ENCODE measurements at regions not wholly inside any gene's neighbourhood (a gene's known extent, or its start where the extent isn't known, plus 50 kb on each side); places are given as distances from the start of the nearest gene placed in this dataset.
"Not testable (repeated sequence)": the region's sequence is repeated elsewhere in the genome, so short reads cannot be mapped to it uniquely, and the experiment has no call there.

DNA sequence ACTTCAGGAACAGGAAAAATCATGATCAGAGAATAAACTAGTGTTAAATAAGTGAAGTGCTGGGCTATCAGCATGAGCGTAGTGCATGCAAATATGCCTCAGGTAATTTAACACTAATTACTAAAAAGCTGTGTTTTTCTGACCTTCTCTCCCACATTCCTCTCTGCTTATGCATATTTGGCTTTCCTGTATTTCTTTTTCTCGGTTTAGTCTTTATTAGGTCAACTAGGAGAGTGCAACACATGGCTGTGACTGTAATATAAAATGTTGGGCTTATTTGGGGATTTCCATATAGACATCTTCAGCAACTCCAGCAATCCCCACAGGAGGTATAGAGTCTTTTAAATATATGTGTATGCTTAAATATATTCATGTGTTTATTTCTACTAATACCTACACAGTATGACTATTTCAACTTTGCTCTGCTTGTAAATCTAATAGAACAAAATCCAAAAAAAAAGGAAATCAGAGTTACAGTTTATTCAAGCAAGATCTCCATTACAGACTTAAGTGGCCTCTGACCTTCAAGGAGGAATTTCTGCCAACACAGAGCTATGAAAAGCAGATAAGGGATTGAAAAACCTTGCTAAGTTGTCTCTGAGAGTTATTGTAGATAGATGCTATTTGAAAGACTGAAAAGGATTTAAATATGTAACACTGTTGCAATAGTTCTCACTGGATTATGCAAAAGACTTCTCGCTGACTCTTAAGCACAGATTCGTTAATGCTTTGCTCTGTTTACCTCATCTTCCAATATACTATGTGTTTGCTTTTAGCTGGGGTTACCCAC, 359.5 kb upstream of the RGPD4 start:
- in situ Hi-C loops (cut with HindIII; ENCODE audit: low sequenced_read_pairs): no loop called here
- no peak for DNase-seq (ENCODE audit: low spot score)

DNA sequence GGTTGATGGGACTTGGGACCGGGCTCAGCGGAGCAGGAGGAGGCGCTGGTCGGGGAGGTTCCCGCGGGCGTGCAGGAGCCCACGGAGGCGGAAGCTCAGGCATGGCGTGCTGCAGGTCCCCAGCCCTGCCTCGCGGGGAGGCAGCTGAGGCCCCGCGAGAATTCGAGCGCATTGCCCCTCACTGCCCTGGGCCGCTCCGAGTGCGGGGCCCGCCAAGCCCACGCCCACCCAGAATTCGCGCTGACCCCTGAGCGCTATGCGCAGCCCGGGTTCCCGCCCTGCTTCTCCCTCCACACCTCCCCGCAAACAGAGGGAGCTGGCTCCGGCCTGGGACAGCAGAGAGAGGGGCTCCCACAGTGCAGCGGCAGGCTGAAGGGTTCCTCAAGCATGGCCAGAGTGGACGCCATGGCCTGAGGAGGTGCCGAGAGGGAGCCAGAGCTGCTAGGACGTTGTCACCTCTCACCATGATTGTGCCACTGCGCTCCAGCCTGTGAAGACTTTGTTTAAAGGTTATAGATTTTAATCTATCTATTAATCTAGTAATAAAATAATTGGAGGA, 357.2 kb upstream of the RGPD4 start:
- DNase-seq (ENCODE audit: low spot score): no peak
- in situ Hi-C loops (cut with HindIII; ENCODE audit: low sequenced_read_pairs): no loop called here

DNA sequence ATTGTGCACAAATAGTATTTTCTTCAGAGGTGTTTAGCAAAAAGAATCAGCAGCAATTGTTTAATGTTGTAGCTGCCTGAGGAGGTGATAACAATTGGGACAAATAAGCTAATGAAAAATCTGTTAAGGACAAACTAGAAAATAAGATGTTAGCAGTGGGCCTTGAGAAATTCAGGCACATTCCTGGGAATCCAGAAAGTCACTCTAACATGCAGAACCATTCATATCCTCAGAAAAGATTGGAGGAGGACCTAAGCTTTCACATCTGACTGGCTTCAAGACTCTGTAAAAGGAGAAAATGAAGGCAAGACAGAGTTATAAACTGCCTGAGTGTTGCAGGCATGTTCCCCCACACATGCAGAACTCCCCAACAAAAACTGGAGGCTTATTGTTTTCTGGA, 353.5 kb upstream of the RGPD4 start:
- in situ Hi-C loops (cut with HindIII; ENCODE audit: low sequenced_read_pairs): no loop called here
- no peak for DNase-seq (ENCODE audit: low spot score)

DNA sequence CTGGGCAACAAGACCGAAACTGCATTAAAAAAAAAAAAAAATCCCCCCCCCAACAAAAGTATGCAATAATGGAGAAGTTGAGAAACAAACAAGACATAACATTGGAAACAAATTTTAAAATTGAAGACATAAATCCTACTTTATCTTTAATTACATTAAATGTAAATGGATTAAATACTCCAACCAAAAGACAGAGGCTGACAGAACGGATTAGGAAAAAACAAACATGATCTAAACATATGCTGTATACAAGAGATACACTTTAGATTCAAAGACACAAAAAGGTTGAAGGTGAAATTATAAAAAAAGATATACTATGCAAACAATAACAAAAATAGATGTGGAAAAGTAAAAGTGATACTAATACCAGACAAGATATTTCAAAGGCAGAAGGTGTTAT, 350.8 kb upstream of the RGPD4 start:
- in situ Hi-C loops (cut with HindIII; ENCODE audit: low sequenced_read_pairs): no loop called here
- DNase-seq (ENCODE audit: low spot score): no peak

DNA sequence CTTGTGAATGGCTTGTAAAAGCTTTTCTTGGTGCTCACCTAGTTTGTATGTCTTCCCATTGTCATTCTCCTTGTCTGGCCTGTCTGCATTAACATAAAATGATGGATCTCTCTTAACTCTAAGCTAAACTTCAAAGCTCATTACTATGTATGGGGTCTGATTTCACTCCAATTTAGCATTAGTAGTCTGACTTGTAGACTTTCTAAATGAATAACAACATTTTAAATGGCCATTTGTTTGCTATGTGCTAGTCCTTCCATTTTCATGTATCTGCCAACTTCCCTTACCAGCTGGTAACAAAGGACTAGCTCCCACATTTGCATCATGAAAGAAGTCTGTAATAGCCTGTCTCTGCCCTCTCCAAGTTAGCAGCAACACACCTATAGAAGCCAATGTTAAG, 324.2 kb upstream of the RGPD4 start:
- in situ Hi-C loops (cut with HindIII; ENCODE audit: low sequenced_read_pairs): no loop called here
- no peak for DNase-seq (ENCODE audit: low spot score)

DNA sequence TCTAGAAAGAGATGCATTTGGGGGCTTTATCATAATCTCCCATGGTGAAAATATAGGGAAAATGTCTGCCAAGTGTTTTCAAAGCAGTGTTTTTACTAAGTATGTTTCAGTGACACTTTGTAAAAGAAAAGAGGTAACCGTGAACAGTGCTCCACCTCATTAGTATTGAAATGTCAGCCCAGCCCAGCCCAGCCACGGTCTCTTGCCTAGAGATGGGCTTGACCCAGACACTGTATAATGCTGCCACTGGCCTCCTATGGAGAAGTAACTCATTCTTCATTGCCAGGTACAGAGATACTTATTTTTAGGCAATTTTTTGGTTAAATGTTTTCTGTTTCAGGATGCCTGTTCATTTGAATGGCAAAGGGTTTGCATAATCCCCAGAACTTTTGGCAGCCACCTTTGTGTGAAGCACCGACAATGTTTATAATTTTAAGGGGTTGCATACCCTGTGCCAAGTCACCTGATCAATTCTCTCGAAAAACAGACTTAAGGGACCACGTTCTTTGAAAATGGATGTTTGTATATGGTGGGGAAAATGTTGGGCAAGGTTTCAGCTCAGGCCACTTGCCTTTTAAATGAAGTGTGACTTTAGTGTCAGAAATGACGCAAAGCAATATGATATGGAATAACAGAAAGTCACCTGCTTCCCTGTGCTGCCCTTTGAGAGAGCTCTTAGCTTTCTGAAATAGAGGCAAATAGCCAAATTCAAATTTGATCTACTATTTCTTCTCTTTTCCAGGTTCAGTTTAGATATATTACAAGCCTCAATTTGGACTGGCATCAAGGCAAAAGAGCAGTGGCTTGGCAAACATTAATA, 314.5 kb upstream of the RGPD4 start:
- DNase-seq (ENCODE audit: low spot score): no peak
- in situ Hi-C loops (cut with HindIII; ENCODE audit: low sequenced_read_pairs): no loop called here

DNA sequence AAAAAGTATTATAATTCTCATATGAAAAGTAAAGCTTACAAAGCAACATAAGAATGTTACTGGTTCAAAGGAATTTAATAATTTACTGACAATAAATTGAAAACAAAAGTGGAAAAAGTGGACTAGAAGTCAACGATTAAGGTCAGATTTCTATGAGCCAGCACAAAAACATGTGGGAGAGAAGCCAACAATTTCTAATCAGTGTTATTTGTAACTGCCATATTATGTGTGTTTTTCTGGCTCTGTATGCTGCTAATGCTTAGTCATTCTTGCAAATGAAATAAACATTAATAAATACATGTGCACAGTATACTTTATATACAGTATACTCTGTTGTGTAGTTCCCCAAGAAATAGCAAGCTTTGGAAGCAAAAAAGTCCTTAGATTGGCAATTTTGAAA, 301.3 kb upstream of the RGPD4 start:
- in situ Hi-C loops (cut with HindIII; ENCODE audit: low sequenced_read_pairs): no loop called here
- DNase-seq (ENCODE audit: low spot score): no peak

DNA sequence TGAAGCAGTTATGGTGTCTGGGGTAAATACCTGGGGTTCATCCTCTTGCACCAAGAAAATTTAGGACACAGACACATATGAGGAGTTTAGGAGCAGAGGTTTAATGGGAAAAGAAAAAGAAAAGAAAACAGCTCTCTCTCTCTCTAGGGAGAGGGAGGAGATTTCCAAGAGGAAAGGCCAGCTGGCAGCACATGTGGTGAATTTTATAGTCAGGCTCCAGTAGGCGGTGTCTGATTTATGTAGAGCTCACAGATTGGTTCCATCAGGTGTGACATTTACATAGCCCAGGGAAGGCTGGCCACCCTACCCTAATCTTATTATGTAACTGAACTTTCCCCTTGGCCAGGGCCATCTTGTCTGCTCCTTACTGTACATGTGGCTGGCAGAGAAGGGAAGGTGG, 297.5 kb upstream of the RGPD4 start:
- in situ Hi-C loops (cut with HindIII; ENCODE audit: low sequenced_read_pairs): no loop called here

DNA sequence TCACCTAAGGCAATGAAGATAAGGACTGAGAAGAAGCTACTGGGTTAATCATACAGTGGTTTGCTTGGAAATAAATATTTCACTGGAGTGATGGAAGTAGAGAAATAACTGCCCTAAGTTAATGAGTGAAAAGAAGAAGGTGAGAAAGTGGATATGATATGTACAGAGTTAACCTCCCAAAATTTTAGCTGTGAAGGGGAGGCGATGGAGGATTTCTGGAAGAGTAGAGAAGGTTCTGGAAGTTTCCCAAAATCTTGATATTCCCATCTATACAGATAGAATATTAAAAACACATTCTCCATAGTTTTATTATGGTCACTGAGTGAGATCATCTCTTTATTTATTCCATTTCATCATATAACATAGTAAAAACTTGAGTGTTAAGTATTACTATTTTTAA, 296.6 kb upstream of the RGPD4 start:
- in situ Hi-C loops (cut with HindIII; ENCODE audit: low sequenced_read_pairs): no loop called here
- no peak for DNase-seq (ENCODE audit: low spot score)

More for the DNA sequence above, 297.5 kb upstream of the RGPD4 start:
- no peak for DNase-seq (ENCODE audit: low spot score)

DNA sequence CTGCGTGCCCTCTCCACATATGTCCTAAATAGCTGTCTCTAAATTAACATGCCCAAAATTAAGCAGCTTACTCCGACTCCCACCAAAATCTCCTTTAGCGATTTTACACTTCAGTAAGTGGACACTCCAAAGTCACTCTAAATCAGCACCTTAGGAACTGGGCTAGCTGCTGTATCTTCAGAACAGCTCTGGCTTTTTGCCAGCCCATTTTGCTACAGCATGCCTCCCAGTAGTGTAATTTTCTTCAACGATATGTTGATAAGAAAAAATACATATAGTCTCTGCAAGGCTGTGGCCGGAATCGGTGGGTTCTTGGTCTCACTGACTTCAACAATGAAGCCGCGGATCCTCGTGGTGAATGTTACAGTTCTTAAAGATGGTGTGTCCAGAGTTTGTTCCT, 291.8 kb upstream of the RGPD4 start:
- no peak for DNase-seq (ENCODE audit: low spot score)
- in situ Hi-C loops (cut with HindIII; ENCODE audit: low sequenced_read_pairs): no loop called here

DNA sequence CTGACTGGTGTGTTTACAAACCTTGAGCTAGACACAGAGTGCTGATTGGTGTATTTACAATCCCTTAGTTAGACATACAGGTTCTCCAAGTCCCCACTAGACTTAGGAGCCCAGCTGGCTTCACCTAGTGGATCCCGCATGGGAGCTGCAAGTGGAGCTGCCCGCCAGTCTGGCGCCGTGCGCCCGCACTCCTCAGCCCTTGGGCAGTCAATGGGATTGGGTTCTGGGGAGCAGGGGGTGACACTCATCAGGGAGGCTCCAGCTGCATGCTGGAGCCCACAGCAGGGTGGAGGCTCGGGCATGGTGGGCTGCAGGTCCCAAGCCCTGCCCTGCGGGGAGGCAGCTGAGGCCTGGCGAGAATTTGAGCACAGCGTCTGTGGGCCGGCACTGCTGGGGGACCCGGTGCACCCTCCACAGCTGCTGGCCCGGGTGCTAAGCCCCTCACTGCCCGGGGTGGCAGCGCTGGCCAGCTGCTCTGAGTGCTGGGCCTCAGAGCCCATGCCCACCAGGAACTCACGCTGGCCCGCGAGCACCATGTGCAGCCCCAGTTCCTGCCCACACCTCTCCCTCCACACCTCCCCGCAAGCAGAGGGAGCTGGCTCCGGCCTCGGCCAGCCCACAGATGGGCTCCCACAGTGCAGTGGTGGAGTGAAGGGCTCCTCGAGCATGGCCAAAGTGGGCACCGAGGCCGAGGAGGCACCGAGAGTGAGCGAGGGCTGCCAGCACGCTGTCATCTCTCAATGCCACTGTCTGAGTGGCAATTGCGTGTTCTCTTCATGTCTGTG, 290.6 kb upstream of the RGPD4 start:
- DNase-seq (ENCODE audit: low spot score); in situ Hi-C loops (cut with HindIII; ENCODE audit: low sequenced_read_pairs): not testable (repeated sequence)

DNA sequence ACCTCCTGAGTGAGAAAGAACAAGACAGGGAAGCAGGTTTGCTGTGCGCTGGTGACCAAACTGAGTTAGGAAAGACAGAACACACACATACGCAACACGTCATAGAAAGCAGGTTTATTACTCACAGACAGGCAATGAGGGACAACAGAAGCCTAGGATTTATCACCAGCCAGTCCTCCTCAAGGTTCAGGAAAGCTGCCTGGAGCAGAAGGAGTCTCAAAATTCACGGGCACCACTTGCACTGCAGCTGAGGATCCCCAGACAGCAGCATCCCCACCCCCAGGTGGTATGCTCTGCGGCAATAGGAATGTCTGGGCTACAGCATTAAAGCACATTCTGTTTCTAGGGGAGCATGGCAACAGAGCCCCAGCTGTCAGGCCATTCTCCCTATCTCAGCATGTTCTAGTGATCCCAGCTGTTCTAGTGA, 284.4 kb upstream of the RGPD4 start:
- in situ Hi-C loops (cut with HindIII; ENCODE audit: low sequenced_read_pairs): no loop called here
- no peak for DNase-seq (ENCODE audit: low spot score)

DNA sequence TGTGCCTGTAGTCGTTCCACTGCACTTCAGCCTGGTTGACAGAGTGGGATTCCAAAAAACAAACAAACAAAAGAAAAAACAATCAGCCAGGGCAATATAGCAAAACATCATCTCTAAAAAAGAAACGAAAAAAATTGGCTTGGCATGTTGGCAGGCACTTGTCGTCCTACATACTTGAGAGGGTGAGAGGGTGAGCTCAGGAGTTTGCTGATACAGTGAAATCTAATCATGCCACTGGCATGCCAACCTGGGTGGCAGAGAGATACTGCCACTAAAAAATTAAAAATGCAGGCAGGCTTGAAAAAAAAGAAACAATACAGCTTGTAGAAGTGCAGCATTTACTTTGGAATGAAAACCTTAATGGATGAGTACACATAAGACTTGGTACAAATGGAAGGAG, 282.9 kb upstream of the RGPD4 start:
- in situ Hi-C loops (cut with HindIII; ENCODE audit: low sequenced_read_pairs): no loop called here

DNA sequence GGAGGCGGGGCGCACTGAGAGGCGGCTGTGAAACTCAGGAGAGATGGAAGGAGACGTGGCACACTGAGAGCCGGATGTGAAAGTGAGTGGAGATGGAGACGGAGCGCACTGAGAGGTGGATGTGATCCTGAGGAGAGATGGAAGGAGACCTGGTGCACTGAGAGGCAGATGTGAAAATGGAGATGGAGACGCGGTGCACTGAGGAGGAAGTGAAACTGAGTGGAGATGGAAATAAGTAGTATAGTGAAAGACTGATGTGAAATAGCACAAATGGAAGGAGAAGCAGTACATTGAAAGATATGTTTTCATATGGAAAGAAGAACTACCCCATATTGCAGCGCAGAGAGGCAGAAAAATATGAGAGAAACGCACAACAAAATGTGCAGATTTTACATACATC, 281.6 kb upstream of the RGPD4 start:
- in situ Hi-C loops (cut with HindIII; ENCODE audit: low sequenced_read_pairs): no loop called here
- no peak for DNase-seq (ENCODE audit: low spot score)

More for the DNA sequence above, 282.9 kb upstream of the RGPD4 start:
- no peak for DNase-seq (ENCODE audit: low spot score)

DNA sequence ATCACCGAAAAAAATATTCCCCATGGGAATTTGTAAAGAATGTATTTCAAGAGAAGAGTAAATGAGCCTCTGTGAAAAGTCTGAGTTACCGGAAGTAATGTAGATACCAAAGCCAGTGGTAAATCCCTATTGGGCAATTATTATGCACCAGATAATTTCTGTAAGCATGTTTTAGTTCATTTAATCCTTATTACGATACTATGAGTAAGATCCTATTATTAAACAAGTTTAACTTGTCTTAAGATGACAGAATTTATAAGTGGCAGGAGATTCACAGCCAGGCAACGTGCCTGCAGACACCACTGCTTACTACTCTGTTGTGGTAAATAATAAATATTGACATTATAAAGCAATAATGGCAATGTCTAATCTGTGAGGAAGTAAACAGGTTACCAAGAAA, 280.8 kb upstream of the RGPD4 start:
- DNase-seq (ENCODE audit: low spot score): no peak

DNA sequence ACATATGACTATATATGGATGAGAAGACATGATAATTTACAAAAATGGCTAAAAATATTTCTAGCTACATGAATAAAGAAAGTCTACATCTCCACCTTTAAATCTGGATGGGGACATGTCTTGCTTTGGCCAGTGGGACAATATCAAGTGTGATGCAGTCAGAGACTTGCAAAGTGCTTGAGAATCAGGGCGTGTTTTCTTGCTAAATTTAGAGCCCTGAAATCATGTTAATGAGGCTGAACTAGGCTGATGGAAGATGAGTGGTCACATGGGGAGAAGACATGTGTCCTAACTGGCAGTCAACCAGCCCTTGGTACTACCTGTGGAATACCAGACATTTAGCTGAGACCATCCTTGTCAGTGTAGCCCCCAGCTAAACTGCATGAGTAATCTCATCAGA, 278.5 kb upstream of the RGPD4 start:
- in situ Hi-C loops (cut with HindIII; ENCODE audit: low sequenced_read_pairs): no loop called here
- DNase-seq (ENCODE audit: low spot score): no peak

More for the DNA sequence above, 280.8 kb upstream of the RGPD4 start:
- in situ Hi-C loops (cut with HindIII; ENCODE audit: low sequenced_read_pairs): no loop called here

DNA sequence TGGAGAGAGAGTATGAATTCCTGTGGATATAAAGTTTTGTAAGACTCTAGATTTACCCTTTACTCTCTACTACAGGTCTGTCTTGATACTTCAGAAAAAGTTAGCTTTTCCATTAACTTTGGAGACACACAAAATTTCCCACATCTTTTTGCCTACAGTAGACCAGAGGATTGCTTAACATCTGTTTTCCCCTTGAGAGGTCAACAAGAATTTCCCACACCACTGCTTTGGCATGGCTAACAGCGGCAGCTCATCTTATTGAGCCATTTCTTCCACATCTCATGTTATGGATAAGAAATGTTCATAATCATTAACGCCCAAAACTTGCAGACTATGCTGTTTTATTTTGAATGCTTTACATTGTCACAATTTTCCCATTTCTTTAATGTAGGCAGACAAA, 273.6 kb upstream of the RGPD4 start:
- in situ Hi-C loops (cut with HindIII; ENCODE audit: low sequenced_read_pairs): no loop called here
- no peak for DNase-seq (ENCODE audit: low spot score)

DNA sequence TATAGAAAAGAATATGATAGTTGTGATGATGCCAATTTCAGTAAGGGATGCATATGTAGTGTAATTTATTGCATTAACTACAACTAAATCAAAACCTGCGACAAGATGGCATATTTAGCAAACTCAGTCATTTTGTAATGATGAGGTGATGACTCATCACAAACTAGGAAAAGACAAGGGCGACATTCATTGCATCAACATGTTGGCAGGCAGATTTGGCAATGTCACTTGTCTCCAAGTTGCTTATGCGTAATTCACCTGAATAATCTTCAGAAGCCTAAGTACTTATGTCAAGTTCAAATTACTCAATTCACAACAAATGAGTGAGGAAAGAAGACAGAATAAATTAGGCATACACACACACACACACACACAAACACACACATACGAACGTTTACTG, 273.2 kb upstream of the RGPD4 start:
- DNase-seq (ENCODE audit: low spot score): no peak
- in situ Hi-C loops (cut with HindIII; ENCODE audit: low sequenced_read_pairs): no loop called here

DNA sequence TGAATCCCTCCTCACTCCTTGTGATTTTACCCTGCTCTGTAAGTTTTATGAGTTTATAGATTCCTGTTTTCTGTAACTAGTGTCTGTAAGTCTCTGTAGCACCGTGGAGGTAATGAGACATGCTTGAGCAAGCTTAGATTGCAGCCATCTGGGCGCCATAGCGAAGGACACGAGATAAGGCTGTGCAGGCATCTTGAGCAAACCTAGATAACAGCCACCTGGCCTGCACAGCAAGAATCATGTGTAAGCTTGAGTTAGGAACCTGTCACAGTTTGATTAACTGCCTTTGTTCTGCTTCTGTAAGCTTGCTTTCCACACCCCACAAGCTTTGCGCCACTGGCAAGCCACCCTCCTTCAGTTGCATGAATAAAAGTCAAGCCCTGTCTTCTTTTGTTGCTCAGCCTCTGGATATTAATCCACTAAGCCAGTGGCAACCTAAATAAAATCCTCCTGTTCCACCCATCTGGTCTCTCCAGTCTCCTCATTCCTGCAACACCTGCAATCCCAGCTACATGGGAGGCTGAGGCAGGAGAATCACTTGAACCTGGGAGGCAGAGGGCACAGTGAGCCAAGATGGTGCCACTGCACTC, 270.6 kb upstream of the RGPD4 start:
- in situ Hi-C loops (cut with HindIII; ENCODE audit: low sequenced_read_pairs): no loop called here
- DNase-seq (ENCODE audit: low spot score): no peak
